ENCODE measurements at regions not wholly inside any gene's neighbourhood (a gene's known extent, or its start where the extent isn't known, plus 50 kb on each side); places are given as distances from the start of the nearest gene placed in this dataset.

DNA sequence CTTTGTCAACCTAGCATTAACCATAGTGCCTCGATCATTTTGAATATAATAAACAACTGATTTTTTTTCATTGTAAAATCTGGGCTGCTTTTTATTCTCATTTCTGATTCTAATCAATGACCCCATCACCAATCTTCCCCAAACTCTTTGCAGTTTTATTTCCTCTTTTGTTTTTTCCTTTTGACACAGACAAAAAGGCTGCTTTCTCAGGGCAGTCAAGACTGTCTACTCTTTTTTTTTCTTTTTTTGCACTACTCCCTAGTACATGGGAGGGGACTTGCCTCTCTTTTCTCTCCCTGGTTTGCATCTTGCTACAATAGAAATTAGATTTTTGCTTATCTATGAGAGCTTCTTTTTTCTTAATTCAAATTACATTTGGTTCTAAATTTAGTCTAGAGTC lies 987.9 kb downstream of the ADGRL2 start:
- TF ChIP-seq POLR2A (IDR thresholded peaks at IDR 0.05): no peak
- TF ChIP-seq, protein P1, sequence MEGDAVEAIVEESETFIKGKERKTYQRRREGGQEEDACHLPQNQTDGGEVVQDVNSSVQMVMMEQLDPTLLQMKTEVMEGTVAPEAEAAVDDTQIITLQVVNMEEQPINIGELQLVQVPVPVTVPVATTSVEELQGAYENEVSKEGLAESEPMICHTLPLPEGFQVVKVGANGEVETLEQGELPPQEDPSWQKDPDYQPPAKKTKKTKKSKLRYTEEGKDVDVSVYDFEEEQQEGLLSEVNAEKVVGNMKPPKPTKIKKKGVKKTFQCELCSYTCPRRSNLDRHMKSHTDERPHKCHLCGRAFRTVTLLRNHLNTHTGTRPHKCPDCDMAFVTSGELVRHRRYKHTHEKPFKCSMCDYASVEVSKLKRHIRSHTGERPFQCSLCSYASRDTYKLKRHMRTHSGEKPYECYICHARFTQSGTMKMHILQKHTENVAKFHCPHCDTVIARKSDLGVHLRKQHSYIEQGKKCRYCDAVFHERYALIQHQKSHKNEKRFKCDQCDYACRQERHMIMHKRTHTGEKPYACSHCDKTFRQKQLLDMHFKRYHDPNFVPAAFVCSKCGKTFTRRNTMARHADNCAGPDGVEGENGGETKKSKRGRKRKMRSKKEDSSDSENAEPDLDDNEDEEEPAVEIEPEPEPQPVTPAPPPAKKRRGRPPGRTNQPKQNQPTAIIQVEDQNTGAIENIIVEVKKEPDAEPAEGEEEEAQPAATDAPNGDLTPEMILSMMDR (IDR thresholded peaks at IDR 0.05): no peak

All from uterus (tissue), 2 donors.